Esophagus muscularis mucosa (tissue), 4 donors: ENCODE measurements at regions not wholly inside any gene's neighbourhood (a gene's known extent, or its start where the extent isn't known, plus 50 kb on each side); places are given as distances from the start of the nearest gene placed in this dataset.

ENCODE experiments used
- EP300 ChIP-seq: sonication (generic); formaldehyde crosslinking; IDR thresholded peaks from one replicate; pipeline ENCODE4 v1.6.1; 2017; ENCODE audit warnings: antibody characterized with exemption
- POLR2A ChIP-seq: fragments of 450-650 bp; IDR thresholded peaks from one replicate; pipeline ENCODE4 v1.6.1; 2017; ENCODE audit warnings: antibody characterized with exemption, moderate library complexity, mild to moderate bottlenecking, low read depth
- TF ChIP-seq, protein P1 (sequence below), 3 experiments: fragments of 200-600 bp in 2 of 3; fragments of 450-650 bp in 1 of 3; sonication (generic) in 2 of 3; IDR thresholded peaks; one replicate each; pipeline ENCODE4 v1.5.1; 2017 to 2019; ENCODE audit warnings: antibody characterized with exemption in 3 of 3, mild to moderate bottlenecking in 2 of 3, moderate library complexity in 1 of 3

DNA sequence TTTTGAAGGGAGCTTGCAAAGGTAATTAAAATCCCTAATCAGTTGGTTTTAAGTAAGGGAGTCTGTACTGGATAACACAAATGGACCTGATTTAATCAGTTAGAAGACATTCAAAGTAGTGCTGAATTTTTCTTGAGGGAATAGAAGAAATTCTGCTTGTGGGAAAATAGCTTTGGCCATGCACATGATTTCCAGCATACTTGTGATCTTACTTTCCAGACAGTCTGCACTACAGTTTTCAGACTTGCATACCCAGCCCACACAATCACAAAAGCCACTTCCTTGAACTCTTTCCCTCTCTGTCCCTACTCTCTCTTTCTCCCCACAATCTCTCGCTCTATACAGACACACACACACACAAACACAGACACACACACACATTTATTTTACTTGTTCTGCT, 852.1 kb downstream of the PLA2G4A start:
- TF ChIP-seq POLR2A (no peak), EP300 (no peak)
- TF ChIP-seq, protein P1, sequence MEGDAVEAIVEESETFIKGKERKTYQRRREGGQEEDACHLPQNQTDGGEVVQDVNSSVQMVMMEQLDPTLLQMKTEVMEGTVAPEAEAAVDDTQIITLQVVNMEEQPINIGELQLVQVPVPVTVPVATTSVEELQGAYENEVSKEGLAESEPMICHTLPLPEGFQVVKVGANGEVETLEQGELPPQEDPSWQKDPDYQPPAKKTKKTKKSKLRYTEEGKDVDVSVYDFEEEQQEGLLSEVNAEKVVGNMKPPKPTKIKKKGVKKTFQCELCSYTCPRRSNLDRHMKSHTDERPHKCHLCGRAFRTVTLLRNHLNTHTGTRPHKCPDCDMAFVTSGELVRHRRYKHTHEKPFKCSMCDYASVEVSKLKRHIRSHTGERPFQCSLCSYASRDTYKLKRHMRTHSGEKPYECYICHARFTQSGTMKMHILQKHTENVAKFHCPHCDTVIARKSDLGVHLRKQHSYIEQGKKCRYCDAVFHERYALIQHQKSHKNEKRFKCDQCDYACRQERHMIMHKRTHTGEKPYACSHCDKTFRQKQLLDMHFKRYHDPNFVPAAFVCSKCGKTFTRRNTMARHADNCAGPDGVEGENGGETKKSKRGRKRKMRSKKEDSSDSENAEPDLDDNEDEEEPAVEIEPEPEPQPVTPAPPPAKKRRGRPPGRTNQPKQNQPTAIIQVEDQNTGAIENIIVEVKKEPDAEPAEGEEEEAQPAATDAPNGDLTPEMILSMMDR (IDR thresholded peaks at IDR 0.05) = no peak
